GM12891 (cell line): ENCODE measurements at regions not wholly inside any gene's neighbourhood (a gene's known extent, or its start where the extent isn't known, plus 50 kb on each side); places are given as distances from the start of the nearest gene placed in this dataset.

Source experiments
- PAX5 ChIP-seq: IDR thresholded peaks from 2 replicates; pipeline ENCODE4 v1.6.1; 2011; ENCODE audit warnings: low read length, moderate library complexity, mild to moderate bottlenecking; ENCODE audit not compliant: insufficient read depth, severe bottlenecking
- POLR2A ChIP-seq: IDR thresholded peaks from 2 replicates; pipeline ENCODE4 v1.6.1; 2011; ENCODE audit warnings: low read depth, low read length, control low read depth
- POLR2AphosphoS5 ChIP-seq: IDR thresholded peaks from 2 replicates; pipeline ENCODE4 v1.6.1; 2011; ENCODE audit warnings: low read depth, low read length, control low read depth
- POU2F2 ChIP-seq: IDR thresholded peaks from 2 replicates; pipeline ENCODE4 v1.6.1; 2011; ENCODE audit warnings: low read depth, mild to moderate bottlenecking, control low read depth, low read length, moderate library complexity
- SPI1 ChIP-seq: IDR thresholded peaks from 2 replicates; pipeline ENCODE4 v1.6.1; 2011; ENCODE audit warnings: low read depth, low read length, control low read depth
- TAF1 ChIP-seq: IDR thresholded peaks from 2 replicates; pipeline ENCODE4 v1.6.1; 2011; ENCODE audit warnings: low read depth, low read length, control low read depth

GRCh38 chr5:92939428-92939827 is 641.6 kb downstream of the NR2F1-AS1 start:
- TF ChIP-seq POLR2AphosphoS5 (no peak), POLR2A (no peak), TAF1 (no peak), SPI1 (no peak), PAX5 (no peak), POU2F2 (no peak)
